ENCODE measurements at regions not wholly inside any gene's neighbourhood (a gene's known extent, or its start where the extent isn't known, plus 50 kb on each side); places are given as distances from the start of the nearest gene placed in this dataset.
"Not testable (repeated sequence)": the region's sequence is repeated elsewhere in the genome, so short reads cannot be mapped to it uniquely, and the experiment has no call there.

GRCh38 chr10:47626975-47627374 lies 103.5 kb upstream of the AGAP9 start:
- not testable (repeated sequence) for DNase-seq (ENCODE audit: low read depth in 2 of 2)

- not testable (repeated sequence) for DNase-seq (ENCODE audit: low read depth in 2 of 2)
Observed at GRCh38 chr10:47622719-47623118, 99.3 kb upstream of the AGAP9 start.

GRCh38 chr10:47619300-47620012 lies 96.0 kb upstream of the AGAP9 start:
- DNase-seq (ENCODE audit: low read depth in 2 of 2): not testable (repeated sequence)

- DNase-seq (ENCODE audit: low read depth in 2 of 2): not testable (repeated sequence)
Observed at GRCh38 chr10:47609311-47609710, 85.9 kb upstream of the AGAP9 start.

GRCh38 chr10:47605791-47606773 lies 82.6 kb upstream of the AGAP9 start:
- not testable (repeated sequence) for DNase-seq (ENCODE audit: low read depth in 2 of 2)

- not testable (repeated sequence) for DNase-seq (ENCODE audit: low read depth in 2 of 2)
Observed at GRCh38 chr10:47600604-47601003, 77.2 kb upstream of the AGAP9 start.

GRCh38 chr10:47600127-47600526 lies 76.7 kb upstream of the AGAP9 start:
- not testable (repeated sequence) for DNase-seq (ENCODE audit: low read depth in 2 of 2)

- DNase-seq (ENCODE audit: low read depth in 2 of 2): not testable (repeated sequence)
Observed at GRCh38 chr10:47599657-47600056, 76.2 kb upstream of the AGAP9 start.

GRCh38 chr10:47593805-47594204 lies 70.4 kb upstream of the AGAP9 start:
- not testable (repeated sequence) for DNase-seq (ENCODE audit: low read depth in 2 of 2)

- DNase-seq (ENCODE audit: low read depth in 2 of 2): not testable (repeated sequence)
Observed at GRCh38 chr10:47593129-47593528, 69.7 kb upstream of the AGAP9 start.

GRCh38 chr10:47590956-47591355 lies 67.5 kb upstream of the AGAP9 start:
- DNase-seq (ENCODE audit: low read depth in 2 of 2): not testable (repeated sequence)

- not testable (repeated sequence) for DNase-seq (ENCODE audit: low read depth in 2 of 2)
Observed at GRCh38 chr10:47590534-47590933, 67.1 kb upstream of the AGAP9 start.

- DNase-seq (ENCODE audit: low read depth in 2 of 2): not testable (repeated sequence)
Observed at GRCh38 chr10:47582051-47582450, 58.6 kb upstream of the AGAP9 start.

- DNase-seq (ENCODE audit: low read depth in 2 of 2): not testable (repeated sequence)
Observed at GRCh38 chr10:47580063-47580462, 56.6 kb upstream of the AGAP9 start.

GRCh38 chr10:47578547-47578946 lies 55.1 kb upstream of the AGAP9 start:
- DNase-seq (ENCODE audit: low read depth in 2 of 2): not testable (repeated sequence)

Data from stimulated activated CD8-positive, alpha-beta memory T cell treated with anti-CD3 and anti-CD28 coated beads, Interleukin-2, amount 100 ng/mL, for 1 hour (primary cell).